ENCODE measurements at regions not wholly inside any gene's neighbourhood (a gene's known extent, or its start where the extent isn't known, plus 50 kb on each side); places are given as distances from the start of the nearest gene placed in this dataset.

- no peak overlapping the region for H3K27ac Mint-ChIP-seq
- H3K4me1 Mint-ChIP-seq = peaks cover 50% of the 10 kb centered on the region
- H3K9me3 Mint-ChIP-seq = no peaks in the 10 kb centered on the region
- ChIA-PET CTCF (no interaction called here), POLR2A (no interaction called here)
- no peak for TF ChIP-seq PREB (CRISPR knock-in tag; IDR thresholded peaks at IDR 0.05; ENCODE audit: borderline replicate concordance)
- no peak for TF ChIP-seq ZNF423 (CRISPR knock-in tag; IDR thresholded peaks at IDR 0.05)
- no peak for TF ChIP-seq GTF2I (CRISPR knock-in tag; conservative IDR thresholded peaks at IDR 0.05)
- no peak for TF ChIP-seq SMAD3 (CRISPR knock-in tag; IDR thresholded peaks at IDR 0.05; ENCODE audit: borderline replicate concordance)
- TF ChIP-seq ZBTB21 (CRISPR knock-in tag; IDR thresholded peaks at IDR 0.05; ENCODE audit: borderline replicate concordance) = no peak
- TF ChIP-seq FOXJ3 (CRISPR knock-in tag; IDR thresholded peaks at IDR 0.05; ENCODE audit: borderline replicate concordance) = no peak
- TF ChIP-seq, protein P1, sequence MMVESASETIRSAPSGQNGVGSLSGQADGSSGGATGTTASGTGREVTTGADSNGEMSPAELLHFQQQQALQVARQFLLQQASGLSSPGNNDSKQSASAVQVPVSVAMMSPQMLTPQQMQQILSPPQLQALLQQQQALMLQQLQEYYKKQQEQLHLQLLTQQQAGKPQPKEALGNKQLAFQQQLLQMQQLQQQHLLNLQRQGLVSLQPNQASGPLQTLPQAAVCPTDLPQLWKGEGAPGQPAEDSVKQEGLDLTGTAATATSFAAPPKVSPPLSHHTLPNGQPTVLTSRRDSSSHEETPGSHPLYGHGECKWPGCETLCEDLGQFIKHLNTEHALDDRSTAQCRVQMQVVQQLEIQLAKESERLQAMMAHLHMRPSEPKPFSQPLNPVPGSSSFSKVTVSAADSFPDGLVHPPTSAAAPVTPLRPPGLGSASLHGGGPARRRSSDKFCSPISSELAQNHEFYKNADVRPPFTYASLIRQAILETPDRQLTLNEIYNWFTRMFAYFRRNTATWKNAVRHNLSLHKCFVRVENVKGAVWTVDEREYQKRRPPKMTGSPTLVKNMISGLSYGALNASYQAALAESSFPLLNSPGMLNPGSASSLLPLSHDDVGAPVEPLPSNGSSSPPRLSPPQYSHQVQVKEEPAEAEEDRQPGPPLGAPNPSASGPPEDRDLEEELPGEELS (CRISPR knock-in tag; IDR thresholded peaks at IDR 0.05) = no peak
- no peak for TF ChIP-seq CREB1 (CRISPR knock-in tag; IDR thresholded peaks at IDR 0.05)
- no peak for TF ChIP-seq ZNF138 (CRISPR knock-in tag; conservative IDR thresholded peaks at IDR 0.05)
- TF ChIP-seq RORB (CRISPR knock-in tag; IDR thresholded peaks at IDR 0.05) = no peak
- TF ChIP-seq NFE2L1 (CRISPR knock-in tag; IDR thresholded peaks at IDR 0.05) = no peak
- TF ChIP-seq FOXP1 (CRISPR knock-in tag; IDR thresholded peaks at IDR 0.05; ENCODE audit: borderline replicate concordance) = no peak
- TF ChIP-seq EMX1 (CRISPR knock-in tag; IDR thresholded peaks at IDR 0.05) = no peak
- TF ChIP-seq, protein P2, sequence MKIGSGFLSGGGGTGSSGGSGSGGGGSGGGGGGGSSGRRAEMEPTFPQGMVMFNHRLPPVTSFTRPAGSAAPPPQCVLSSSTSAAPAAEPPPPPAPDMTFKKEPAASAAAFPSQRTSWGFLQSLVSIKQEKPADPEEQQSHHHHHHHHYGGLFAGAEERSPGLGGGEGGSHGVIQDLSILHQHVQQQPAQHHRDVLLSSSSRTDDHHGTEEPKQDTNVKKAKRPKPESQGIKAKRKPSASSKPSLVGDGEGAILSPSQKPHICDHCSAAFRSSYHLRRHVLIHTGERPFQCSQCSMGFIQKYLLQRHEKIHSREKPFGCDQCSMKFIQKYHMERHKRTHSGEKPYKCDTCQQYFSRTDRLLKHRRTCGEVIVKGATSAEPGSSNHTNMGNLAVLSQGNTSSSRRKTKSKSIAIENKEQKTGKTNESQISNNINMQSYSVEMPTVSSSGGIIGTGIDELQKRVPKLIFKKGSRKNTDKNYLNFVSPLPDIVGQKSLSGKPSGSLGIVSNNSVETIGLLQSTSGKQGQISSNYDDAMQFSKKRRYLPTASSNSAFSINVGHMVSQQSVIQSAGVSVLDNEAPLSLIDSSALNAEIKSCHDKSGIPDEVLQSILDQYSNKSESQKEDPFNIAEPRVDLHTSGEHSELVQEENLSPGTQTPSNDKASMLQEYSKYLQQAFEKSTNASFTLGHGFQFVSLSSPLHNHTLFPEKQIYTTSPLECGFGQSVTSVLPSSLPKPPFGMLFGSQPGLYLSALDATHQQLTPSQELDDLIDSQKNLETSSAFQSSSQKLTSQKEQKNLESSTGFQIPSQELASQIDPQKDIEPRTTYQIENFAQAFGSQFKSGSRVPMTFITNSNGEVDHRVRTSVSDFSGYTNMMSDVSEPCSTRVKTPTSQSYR (CRISPR knock-in tag; IDR thresholded peaks at IDR 0.05) = no peak
- no peak for TF ChIP-seq ZMAT4 (CRISPR knock-in tag; IDR thresholded peaks at IDR 0.05)
- no peak for TF ChIP-seq ZNF416 (CRISPR knock-in tag; IDR thresholded peaks at IDR 0.05)
- TF ChIP-seq, protein P3, sequence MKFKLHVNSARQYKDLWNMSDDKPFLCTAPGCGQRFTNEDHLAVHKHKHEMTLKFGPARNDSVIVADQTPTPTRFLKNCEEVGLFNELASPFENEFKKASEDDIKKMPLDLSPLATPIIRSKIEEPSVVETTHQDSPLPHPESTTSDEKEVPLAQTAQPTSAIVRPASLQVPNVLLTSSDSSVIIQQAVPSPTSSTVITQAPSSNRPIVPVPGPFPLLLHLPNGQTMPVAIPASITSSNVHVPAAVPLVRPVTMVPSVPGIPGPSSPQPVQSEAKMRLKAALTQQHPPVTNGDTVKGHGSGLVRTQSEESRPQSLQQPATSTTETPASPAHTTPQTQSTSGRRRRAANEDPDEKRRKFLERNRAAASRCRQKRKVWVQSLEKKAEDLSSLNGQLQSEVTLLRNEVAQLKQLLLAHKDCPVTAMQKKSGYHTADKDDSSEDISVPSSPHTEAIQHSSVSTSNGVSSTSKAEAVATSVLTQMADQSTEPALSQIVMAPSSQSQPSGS (CRISPR knock-in tag; IDR thresholded peaks at IDR 0.05; ENCODE audit: borderline replicate concordance, low read depth) = no peak
- TF ChIP-seq, protein P4, sequence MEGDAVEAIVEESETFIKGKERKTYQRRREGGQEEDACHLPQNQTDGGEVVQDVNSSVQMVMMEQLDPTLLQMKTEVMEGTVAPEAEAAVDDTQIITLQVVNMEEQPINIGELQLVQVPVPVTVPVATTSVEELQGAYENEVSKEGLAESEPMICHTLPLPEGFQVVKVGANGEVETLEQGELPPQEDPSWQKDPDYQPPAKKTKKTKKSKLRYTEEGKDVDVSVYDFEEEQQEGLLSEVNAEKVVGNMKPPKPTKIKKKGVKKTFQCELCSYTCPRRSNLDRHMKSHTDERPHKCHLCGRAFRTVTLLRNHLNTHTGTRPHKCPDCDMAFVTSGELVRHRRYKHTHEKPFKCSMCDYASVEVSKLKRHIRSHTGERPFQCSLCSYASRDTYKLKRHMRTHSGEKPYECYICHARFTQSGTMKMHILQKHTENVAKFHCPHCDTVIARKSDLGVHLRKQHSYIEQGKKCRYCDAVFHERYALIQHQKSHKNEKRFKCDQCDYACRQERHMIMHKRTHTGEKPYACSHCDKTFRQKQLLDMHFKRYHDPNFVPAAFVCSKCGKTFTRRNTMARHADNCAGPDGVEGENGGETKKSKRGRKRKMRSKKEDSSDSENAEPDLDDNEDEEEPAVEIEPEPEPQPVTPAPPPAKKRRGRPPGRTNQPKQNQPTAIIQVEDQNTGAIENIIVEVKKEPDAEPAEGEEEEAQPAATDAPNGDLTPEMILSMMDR (IDR thresholded peaks at IDR 0.05) = no peak
- no peak for TF ChIP-seq ZNF671 (CRISPR knock-in tag; IDR thresholded peaks at IDR 0.05)
- peaks cover 7% of the 10 kb centered on the region for H3K27me3 Mint-ChIP-seq (ENCODE audit: low read depth)
- H3K36me3 Mint-ChIP-seq = no peaks in the 10 kb centered on the region
- DNase-seq (ENCODE audit: low spot score) = no peak
- no peak for ATAC-seq
- no peak overlapping the region for H3K4me3 Mint-ChIP-seq
Observed at GRCh38 chr13:111636271-111636670, 315.8 kb downstream of the TEX29 start.

Measured in WTC11 (cell line).